ENCODE measurements at regions not wholly inside any gene's neighbourhood (a gene's known extent, or its start where the extent isn't known, plus 50 kb on each side); places are given as distances from the start of the nearest gene placed in this dataset.

- Histone ChIP-seq H3K27me3 (no peaks in the 10 kb centered on the region), H3K27ac (no peak overlapping the region), H3K4me3 (no peak overlapping the region), H3K36me3 (no peaks in the 10 kb centered on the region), H3K4me1 (no peaks in the 10 kb centered on the region), H3K9me3 (peaks cover 0 to 5% (median 0%) of the 10 kb centered on the region in 3 donors)
- 73 to 80% methylated on average over 1 of the region's 1 CpG for WGBS, 2 donors (ENCODE audit: low coverage in 1 of 2)
- no peak for ATAC-seq
- no peak for TF ChIP-seq CTCF (IDR thresholded peaks at IDR 0.05)
- TF ChIP-seq POLR2A (IDR thresholded peaks at IDR 0.05) = no peak
- TF ChIP-seq POLR2AphosphoS5 (IDR thresholded peaks at IDR 0.05) = no peak
- no peak for TF ChIP-seq EP300 (IDR thresholded peaks at IDR 0.05)
These were observed 293.0 kb downstream of the MRPL39 start for GRCh38 chr21:25314247-25314646.

- no peak for TF ChIP-seq POLR2A (IDR thresholded peaks at IDR 0.05)
- no peak for TF ChIP-seq CTCF (IDR thresholded peaks at IDR 0.05)
- no peak for TF ChIP-seq EP300 (IDR thresholded peaks at IDR 0.05)
- TF ChIP-seq POLR2AphosphoS5 (IDR thresholded peaks at IDR 0.05) = no peak
These were observed 293.5 kb downstream of the MRPL39 start for GRCh38 chr21:25313829-25314228.

GRCh38 chr21:25307489-25307888, 299.8 kb downstream of the MRPL39 start:
- Histone ChIP-seq H3K4me1 (no peaks in the 10 kb centered on the region), H3K27me3 (no peaks in the 10 kb centered on the region), H3K4me3 (no peak overlapping the region), H3K27ac (no peak overlapping the region), H3K9me3 (peaks cover 0 to 13% (median 0%) of the 10 kb centered on the region in 3 donors), H3K36me3 (no peaks in the 10 kb centered on the region)
- no peak for ATAC-seq
- WGBS, 2 donors (ENCODE audit: low coverage in 1 of 2) = 75 to 82% methylated on average over 1 of the region's 1 CpG
- TF ChIP-seq POLR2AphosphoS5 (IDR thresholded peaks at IDR 0.05) (no peak), EP300 (IDR thresholded peaks at IDR 0.05) (no peak), POLR2A (IDR thresholded peaks at IDR 0.05) (no peak), CTCF (IDR thresholded peaks at IDR 0.05) (no peak)

More at GRCh38 chr21:25313829-25314228, 293.5 kb downstream of the MRPL39 start:
- no peak overlapping the region for H3K27ac ChIP-seq
- no peak for ATAC-seq
- H3K9me3 ChIP-seq = peaks cover 0 to 9% (median 0%) of the 10 kb centered on the region in 3 donors
- no peaks in the 10 kb centered on the region for H3K27me3 ChIP-seq
- WGBS, 2 donors (ENCODE audit: low coverage in 1 of 2) = 28 to 39% methylated on average over 3 of the region's 3 CpGs
- H3K36me3 ChIP-seq = no peaks in the 10 kb centered on the region
- no peaks in the 10 kb centered on the region for H3K4me1 ChIP-seq
- no peak overlapping the region for H3K4me3 ChIP-seq

- H3K27ac ChIP-seq = no peak overlapping the region
- no peak overlapping the region for H3K4me3 ChIP-seq
- H3K36me3 ChIP-seq = no peaks in the 10 kb centered on the region
- no peaks in the 10 kb centered on the region for H3K27me3 ChIP-seq
- no peaks in the 10 kb centered on the region for H3K4me1 ChIP-seq
- no peak for TF ChIP-seq CTCF (IDR thresholded peaks at IDR 0.05)
- TF ChIP-seq POLR2A (IDR thresholded peaks at IDR 0.05) = no peak
- TF ChIP-seq POLR2AphosphoS5 (IDR thresholded peaks at IDR 0.05) = no peak
- TF ChIP-seq EP300 (IDR thresholded peaks at IDR 0.05) = no peak
- peaks cover 0 to 11% (median 0%) of the 10 kb centered on the region in 3 donors for H3K9me3 ChIP-seq
- 47 to 53% methylated on average over 3 to 4 of the region's 4 CpGs for WGBS, 2 donors (ENCODE audit: low coverage in 1 of 2)
- no peak for ATAC-seq
These were observed 302.7 kb downstream of the MRPL39 start for GRCh38 chr21:25304611-25305010.

- no peaks in the 10 kb centered on the region for H3K36me3 ChIP-seq
- no peaks in the 10 kb centered on the region for H3K27me3 ChIP-seq
- no peak overlapping the region for H3K27ac ChIP-seq
- no peaks in the 10 kb centered on the region for H3K9me3 ChIP-seq
- no peak for TF ChIP-seq CTCF (IDR thresholded peaks at IDR 0.05)
- no peak for TF ChIP-seq POLR2AphosphoS5 (IDR thresholded peaks at IDR 0.05)
- TF ChIP-seq POLR2A (IDR thresholded peaks at IDR 0.05) = no peak
- TF ChIP-seq EP300 (IDR thresholded peaks at IDR 0.05) = no peak
- WGBS, 2 donors (ENCODE audit: low coverage in 1 of 2) = 88% methylated on average over 6 of the region's 6 CpGs
- no peak for ATAC-seq
- H3K4me3 ChIP-seq = no peak overlapping the region
- no peaks in the 10 kb centered on the region for H3K4me1 ChIP-seq
These were observed 306.6 kb downstream of the MRPL39 start for GRCh38 chr21:25300632-25301031.
